ENCODE measurements at regions not wholly inside any gene's neighbourhood (a gene's known extent, or its start where the extent isn't known, plus 50 kb on each side); places are given as distances from the start of the nearest gene placed in this dataset.

- no peak overlapping the region for H3K27ac ChIP-seq (ENCODE audit: low read depth)
- H2AFZ ChIP-seq = no peak overlapping the region
- no peaks in the 10 kb centered on the region for H3K36me3 ChIP-seq (ENCODE audit: insufficient read depth)
- H3K79me2 ChIP-seq (replicated peaks; ENCODE audit: insufficient read depth) = no peaks in the 10 kb centered on the region
- DNase-seq (ENCODE audit: low spot score) (no peak), ATAC-seq (no peak)
- H3K4me3 ChIP-seq = no peak overlapping the region
- no peak overlapping the region for H3K4me3 Mint-ChIP-seq
- H4K20me1 ChIP-seq (replicated peaks; ENCODE audit: insufficient read depth) = no peaks in the 10 kb centered on the region; the same call in 1 of the 2 replicates
- H3K27me3 ChIP-seq (ENCODE audit: insufficient read depth) = no peaks in the 10 kb centered on the region
- peaks cover 5% of the 10 kb centered on the region; the same call in 1 of the 2 replicates for H3K9me2 ChIP-seq (ENCODE audit: insufficient read depth)
- H3K27ac Mint-ChIP-seq = no peak overlapping the region
- no peaks in the 10 kb centered on the region for H3K9me3 Mint-ChIP-seq
- H3K4me1 ChIP-seq (ENCODE audit: insufficient read depth) = no peaks in the 10 kb centered on the region
- no peaks in the 10 kb centered on the region for H3K36me3 Mint-ChIP-seq (ENCODE audit: low read depth)
- H3F3A ChIP-seq (replicated peaks; ENCODE audit: low read depth) = no peaks in the 10 kb centered on the region
- TF ChIP-seq, protein P1, sequence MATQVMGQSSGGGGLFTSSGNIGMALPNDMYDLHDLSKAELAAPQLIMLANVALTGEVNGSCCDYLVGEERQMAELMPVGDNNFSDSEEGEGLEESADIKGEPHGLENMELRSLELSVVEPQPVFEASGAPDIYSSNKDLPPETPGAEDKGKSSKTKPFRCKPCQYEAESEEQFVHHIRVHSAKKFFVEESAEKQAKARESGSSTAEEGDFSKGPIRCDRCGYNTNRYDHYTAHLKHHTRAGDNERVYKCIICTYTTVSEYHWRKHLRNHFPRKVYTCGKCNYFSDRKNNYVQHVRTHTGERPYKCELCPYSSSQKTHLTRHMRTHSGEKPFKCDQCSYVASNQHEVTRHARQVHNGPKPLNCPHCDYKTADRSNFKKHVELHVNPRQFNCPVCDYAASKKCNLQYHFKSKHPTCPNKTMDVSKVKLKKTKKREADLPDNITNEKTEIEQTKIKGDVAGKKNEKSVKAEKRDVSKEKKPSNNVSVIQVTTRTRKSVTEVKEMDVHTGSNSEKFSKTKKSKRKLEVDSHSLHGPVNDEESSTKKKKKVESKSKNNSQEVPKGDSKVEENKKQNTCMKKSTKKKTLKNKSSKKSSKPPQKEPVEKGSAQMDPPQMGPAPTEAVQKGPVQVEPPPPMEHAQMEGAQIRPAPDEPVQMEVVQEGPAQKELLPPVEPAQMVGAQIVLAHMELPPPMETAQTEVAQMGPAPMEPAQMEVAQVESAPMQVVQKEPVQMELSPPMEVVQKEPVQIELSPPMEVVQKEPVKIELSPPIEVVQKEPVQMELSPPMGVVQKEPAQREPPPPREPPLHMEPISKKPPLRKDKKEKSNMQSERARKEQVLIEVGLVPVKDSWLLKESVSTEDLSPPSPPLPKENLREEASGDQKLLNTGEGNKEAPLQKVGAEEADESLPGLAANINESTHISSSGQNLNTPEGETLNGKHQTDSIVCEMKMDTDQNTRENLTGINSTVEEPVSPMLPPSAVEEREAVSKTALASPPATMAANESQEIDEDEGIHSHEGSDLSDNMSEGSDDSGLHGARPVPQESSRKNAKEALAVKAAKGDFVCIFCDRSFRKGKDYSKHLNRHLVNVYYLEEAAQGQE (IDR thresholded peaks at IDR 0.05; ENCODE audit: unreplicated experiment) = no peak
- TF ChIP-seq ZNF331 (CRISPR knock-in tag; IDR thresholded peaks at IDR 0.05; ENCODE audit: low read depth) (no peak), CREB1 (CRISPR knock-in tag; IDR thresholded peaks at IDR 0.05; ENCODE audit: low read depth) (no peak), STAT1 (IDR thresholded peaks at IDR 0.05; ENCODE audit: unreplicated experiment) (no peak), ZNF462 (CRISPR knock-in tag; IDR thresholded peaks at IDR 0.05) (no peak), EZH2 (IDR thresholded peaks at IDR 0.05; ENCODE audit: low read depth, unreplicated experiment) (no peak), JUNB (IDR thresholded peaks at IDR 0.05; ENCODE audit: unreplicated experiment) (no peak), POLR2AphosphoS5 (IDR thresholded peaks at IDR 0.05; ENCODE audit: low read depth) (no peak), EZH2phosphoT487 (IDR thresholded peaks at IDR 0.05; ENCODE audit: unreplicated experiment) (no peak)
- TF ChIP-seq, protein P2, sequence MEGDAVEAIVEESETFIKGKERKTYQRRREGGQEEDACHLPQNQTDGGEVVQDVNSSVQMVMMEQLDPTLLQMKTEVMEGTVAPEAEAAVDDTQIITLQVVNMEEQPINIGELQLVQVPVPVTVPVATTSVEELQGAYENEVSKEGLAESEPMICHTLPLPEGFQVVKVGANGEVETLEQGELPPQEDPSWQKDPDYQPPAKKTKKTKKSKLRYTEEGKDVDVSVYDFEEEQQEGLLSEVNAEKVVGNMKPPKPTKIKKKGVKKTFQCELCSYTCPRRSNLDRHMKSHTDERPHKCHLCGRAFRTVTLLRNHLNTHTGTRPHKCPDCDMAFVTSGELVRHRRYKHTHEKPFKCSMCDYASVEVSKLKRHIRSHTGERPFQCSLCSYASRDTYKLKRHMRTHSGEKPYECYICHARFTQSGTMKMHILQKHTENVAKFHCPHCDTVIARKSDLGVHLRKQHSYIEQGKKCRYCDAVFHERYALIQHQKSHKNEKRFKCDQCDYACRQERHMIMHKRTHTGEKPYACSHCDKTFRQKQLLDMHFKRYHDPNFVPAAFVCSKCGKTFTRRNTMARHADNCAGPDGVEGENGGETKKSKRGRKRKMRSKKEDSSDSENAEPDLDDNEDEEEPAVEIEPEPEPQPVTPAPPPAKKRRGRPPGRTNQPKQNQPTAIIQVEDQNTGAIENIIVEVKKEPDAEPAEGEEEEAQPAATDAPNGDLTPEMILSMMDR (conservative IDR thresholded peaks at IDR 0.05; ENCODE audit: low read depth in 2 of 2) = no peak
- no peak overlapping the region for H3K4me2 ChIP-seq
- H3K4me1 Mint-ChIP-seq = peaks cover 7% of the 10 kb centered on the region; the same call in 2 of the 3 replicates
- peaks cover 1% of the 10 kb centered on the region for H3K27me3 Mint-ChIP-seq (ENCODE audit: insufficient read depth, low read depth, poor library complexity)
Observed at GRCh38 chr7:41472427-41473125, 230.3 kb downstream of the INHBA start.

Measured in GM23338 (cell line).